Heart left ventricle (tissue), 16 donors: ENCODE measurements at regions not wholly inside any gene's neighbourhood (a gene's known extent, or its start where the extent isn't known, plus 50 kb on each side); places are given as distances from the start of the nearest gene placed in this dataset.

Source experiments
- ATAC-seq, 4 donors: fragments of 200-7000 bp; cut with Tn5 transposase; one replicate each; pipeline ENCODE4 v1.9.1; 2020 to 2022; ENCODE audit warnings: moderate library complexity in 4 of 4, mild to moderate bottlenecking in 3 of 4, moderate number of reproducible peaks in 1 of 4
- DNase-seq, 5 donors: peaks; one replicate each; pipeline ENCODE4 v3.0.0-alpha.2; 2020
- H3K27ac ChIP-seq, 12 donors: fragments of 200-600 bp; sonication (generic) in 4 of 12; one replicate each; pipeline versions ENCODE4 v1.5.0 to v1.8.0; 2016 to 2022; ENCODE audit warnings: mild to moderate bottlenecking in 2 of 12
- H3K27me3 ChIP-seq, 9 donors: fragments of 200-600 bp; sonication (generic) in 2 of 9; one replicate each; pipeline versions ENCODE4 v1.5.1 to v1.8.0; 2016 to 2022; ENCODE audit warnings: mild to moderate bottlenecking in 3 of 9
- H3K36me3 ChIP-seq, 9 donors: fragments of 200-600 bp; sonication (generic) in 2 of 9; one replicate each; pipeline versions ENCODE4 v1.5.0 to v1.8.0; 2018 to 2022; ENCODE audit warnings: mild to moderate bottlenecking in 2 of 9
- H3K4me1 ChIP-seq, 12 donors: fragments of 200-600 bp; sonication (generic) in 4 of 12; one replicate each; pipeline versions ENCODE4 v1.5.0 to v1.8.0; 2016 to 2022; ENCODE audit warnings: mild to moderate bottlenecking in 3 of 12
- H3K4me3 ChIP-seq, 12 donors: fragments of 200-600 bp; sonication (generic) in 4 of 12; one replicate each; pipeline versions ENCODE4 v1.5.0 to v1.8.0; 2017 to 2022; ENCODE audit warnings: mild to moderate bottlenecking in 9 of 12, moderate library complexity in 4 of 12
- H3K9me3 ChIP-seq, 12 donors: fragments of 200-600 bp; sonication (generic) in 4 of 12; one replicate each; pipeline versions ENCODE4 v1.5.0 to v1.8.0; 2016 to 2022; ENCODE audit warnings: mild to moderate bottlenecking in 1 of 12
- POLR2A ChIP-seq, 2 donors: fragments of 450-650 bp; IDR thresholded peaks; one replicate each; pipeline ENCODE4 v1.6.1; 2017; ENCODE audit warnings: antibody characterized with exemption in 2 of 2, mild to moderate bottlenecking in 2 of 2, moderate library complexity in 2 of 2
- WGBS, 4 donors: extraction: QIAGEN DNeasy Blood & Tissue Kit in 2 of 4; methylation state at CpG; one replicate each; pipeline versions ENCODE4 v1.1.5 to v1.1.7; 2013 to 2018; 5-methylcytosine and 5-hydroxymethylcytosine counted together
- intact Hi-C, 10 donors: fragments of 100-400 bp; cut with DNase I; formaldehyde crosslinking; loops; one replicate each; pipeline versions ENCODE4 v1.11.1 to v1.14.2; 2022
- TF ChIP-seq, protein P1 (sequence below), 12 donors: fragments of 200-600 bp; sonication (generic) in 4 of 12; IDR thresholded peaks; one replicate each; pipeline versions ENCODE4 v1.5.0 to v1.8.0; 2018 to 2022; ENCODE audit warnings: antibody characterized with exemption in 12 of 12, mild to moderate bottlenecking in 5 of 12
- donor health status: ischemic (EF 13 %, LVEDD 7.1; RV severe dilation, severe dysfunction).
- donor health status: healthy with polysubstance abuse.
- donor health status: DM: no; HTN: yes; CAD: no.
- donor health status: DM: no; HTN: no; CAD: no.
- donor health status: ischemic (EF 25% LVEDD 6.9; RV normal size, moderate dysfunction).
- donor health status: ischemic (EF 25% LVEDD 5.7; RV mildly dilated, moderate dysfunction).
- donor health status: healthy.
- donor health status: DM: yes; HTN: yes; CAD: no.
- donor health status: ischemic (EF 35%, LVEDD 5.7; RV mildly dilated, moderate dysfunction).
- donor health status: nonischemic (EF 11% LVEDD 7.7; RV severe dilation, severe dysfunction).
- donor health status: DM: yes; HTN: yes; CAD: no.
- donor health status: PGD.
- donor health status: ischemic (EF 29% LVEDD 5.4; RV normal size, mild dysfunction).
- donor health status: nonischemic (EF 23%, LVEDD 6.1; RV moderate dilation, normal function).

DNA sequence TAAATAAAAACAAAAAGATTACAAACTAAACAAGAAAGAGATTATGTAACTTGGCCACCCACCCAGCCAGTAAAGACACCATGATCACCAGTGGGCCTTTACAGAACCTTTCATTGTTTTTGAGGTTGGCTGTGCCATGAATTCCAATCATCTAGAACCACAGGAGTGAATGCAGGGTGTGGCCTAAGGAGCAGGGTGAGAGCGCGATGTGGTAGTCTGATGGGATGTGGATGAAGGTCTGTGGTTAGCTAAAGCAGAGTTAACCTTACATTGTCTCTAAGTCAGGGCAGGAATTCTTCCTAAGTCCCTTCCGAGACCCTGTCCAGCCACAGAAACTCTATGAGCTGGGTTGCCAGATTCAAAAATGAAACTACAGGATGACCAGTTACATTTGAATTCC, 54.0 kb upstream of the CDKN3 start:
- Histone ChIP-seq H3K9me3 (no peaks in the 10 kb centered on the region), H3K4me1 (peaks cover 0 to 12% (median under 1%) of the 10 kb centered on the region in 12 donors), H3K27me3 (no peaks in the 10 kb centered on the region), H3K27ac (peak overlapping the region in 1 of 12 donors; percentile 51), H3K4me3 (no peak overlapping the region), H3K36me3 (no peaks in the 10 kb centered on the region)
- intact Hi-C loops, result loop anchor here in 7 of 10 donors (5.0 to 10.0 kb wide), 6 partner anchors 388 to 1048 kb away; partner anchors contain the start of gene BMP4 (in 2 of the 7)
- 77 to 96% (median 89%) methylated on average over 3 of the region's 3 CpGs for WGBS, 4 donors
- no peak for DNase-seq
- no peak for TF ChIP-seq POLR2A (IDR thresholded peaks at IDR 0.05)
- TF ChIP-seq, protein P1, sequence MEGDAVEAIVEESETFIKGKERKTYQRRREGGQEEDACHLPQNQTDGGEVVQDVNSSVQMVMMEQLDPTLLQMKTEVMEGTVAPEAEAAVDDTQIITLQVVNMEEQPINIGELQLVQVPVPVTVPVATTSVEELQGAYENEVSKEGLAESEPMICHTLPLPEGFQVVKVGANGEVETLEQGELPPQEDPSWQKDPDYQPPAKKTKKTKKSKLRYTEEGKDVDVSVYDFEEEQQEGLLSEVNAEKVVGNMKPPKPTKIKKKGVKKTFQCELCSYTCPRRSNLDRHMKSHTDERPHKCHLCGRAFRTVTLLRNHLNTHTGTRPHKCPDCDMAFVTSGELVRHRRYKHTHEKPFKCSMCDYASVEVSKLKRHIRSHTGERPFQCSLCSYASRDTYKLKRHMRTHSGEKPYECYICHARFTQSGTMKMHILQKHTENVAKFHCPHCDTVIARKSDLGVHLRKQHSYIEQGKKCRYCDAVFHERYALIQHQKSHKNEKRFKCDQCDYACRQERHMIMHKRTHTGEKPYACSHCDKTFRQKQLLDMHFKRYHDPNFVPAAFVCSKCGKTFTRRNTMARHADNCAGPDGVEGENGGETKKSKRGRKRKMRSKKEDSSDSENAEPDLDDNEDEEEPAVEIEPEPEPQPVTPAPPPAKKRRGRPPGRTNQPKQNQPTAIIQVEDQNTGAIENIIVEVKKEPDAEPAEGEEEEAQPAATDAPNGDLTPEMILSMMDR (IDR thresholded peaks at IDR 0.05), result no peak
- ATAC-seq, result no peak

- peak overlapping the region in 4 of 12 donors; percentile 21 to 51 (median 37) for H3K27ac ChIP-seq
- H3K27me3 ChIP-seq, result no peaks in the 10 kb centered on the region
- H3K4me3 ChIP-seq, result no peak overlapping the region
- DNase-seq (peak in 2 of 5 donors; percentile 37 to 41), ATAC-seq (peak in 2 of 4 donors; percentile 43 to 62)
- no peak for TF ChIP-seq POLR2A (IDR thresholded peaks at IDR 0.05)
- TF ChIP-seq, protein P1 (IDR thresholded peaks at IDR 0.05), result no peak
- H3K36me3 ChIP-seq, result no peaks in the 10 kb centered on the region
- WGBS, 4 donors, result 67 to 76% (median 68%) methylated on average over 18 of the region's 18 CpGs
- intact Hi-C loops, result loop anchor here in 7 of 10 donors (5.0 to 10.0 kb wide), 6 partner anchors 389 to 1049 kb away; partner anchors contain the start of gene BMP4 (in 2 of the 7)
- H3K9me3 ChIP-seq, result no peaks in the 10 kb centered on the region
- peaks cover 0 to 19% (median 2%) of the 10 kb centered on the region in 12 donors for H3K4me1 ChIP-seq
Measured at GRCh38 chr14:54343272-54344121, 53.3 kb upstream of the CDKN3 start.

DNA sequence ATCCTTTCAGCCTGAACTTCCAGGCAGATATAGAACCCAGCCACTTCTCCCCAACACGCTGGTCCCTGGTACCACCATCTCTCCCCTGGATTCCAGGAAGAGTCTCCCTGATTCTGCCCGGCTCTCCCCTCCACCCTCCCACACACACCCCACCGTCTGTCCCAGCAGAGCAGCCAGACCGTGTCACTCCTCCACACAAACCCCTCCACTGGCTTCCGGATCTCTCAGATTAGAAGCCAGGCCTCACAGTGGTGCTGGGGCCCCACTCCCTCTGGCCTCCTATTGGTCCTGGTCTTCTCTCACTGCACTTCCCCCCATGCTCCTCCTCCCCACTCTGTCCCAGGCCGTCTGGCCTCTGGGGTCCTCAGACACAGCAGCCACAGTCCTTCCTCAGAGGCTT, 52.4 kb upstream of the CDKN3 start:
- Histone ChIP-seq H3K36me3 (no peaks in the 10 kb centered on the region), H3K27ac (no peak overlapping the region), H3K27me3 (no peaks in the 10 kb centered on the region), H3K9me3 (no peaks in the 10 kb centered on the region), H3K4me3 (no peak overlapping the region), H3K4me1 (peaks cover 0 to 27% (median 5%) of the 10 kb centered on the region in 12 donors)
- whole genome bisulfite sequencing, 4 donors, result 46 to 67% (median 48%) methylated on average over 6 of the region's 6 CpGs
- TF ChIP-seq, protein P1 (IDR thresholded peaks at IDR 0.05), result no peak
- TF ChIP-seq POLR2A (IDR thresholded peaks at IDR 0.05), result no peak
- ATAC-seq (peak in 2 of 4 donors; percentile 26 to 31), DNase-seq (no peak)
- intact Hi-C loops, result loop anchor here in 7 of 10 donors (5.0 to 10.0 kb wide), 6 partner anchors 390 to 1050 kb away; partner anchors contain the start of gene BMP4 (in 2 of the 7)

DNA sequence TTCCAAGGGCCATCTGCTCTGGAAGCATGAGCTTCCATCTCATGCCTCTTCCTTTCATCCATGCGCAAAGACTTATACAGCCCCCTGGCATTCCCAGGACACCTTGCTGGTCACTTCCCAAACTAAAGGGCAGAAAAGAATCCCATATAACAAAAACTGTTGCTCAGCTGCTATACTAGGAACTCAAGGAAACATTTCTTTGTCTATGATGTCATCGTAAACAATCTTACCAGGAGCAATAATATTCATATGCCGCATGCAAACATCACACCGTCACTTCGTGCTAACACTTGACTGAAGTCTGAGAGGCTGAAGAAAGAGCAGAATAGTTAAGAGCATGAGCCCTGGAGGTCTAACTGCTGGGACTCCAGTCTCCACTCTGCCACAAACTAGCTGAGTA, 50.5 kb upstream of the CDKN3 start:
- Histone ChIP-seq H3K4me1 (peaks cover 0 to 41% (median 13%) of the 10 kb centered on the region in 12 donors), H3K4me3 (no peak overlapping the region), H3K36me3 (no peaks in the 10 kb centered on the region), H3K9me3 (no peaks in the 10 kb centered on the region), H3K27ac (no peak overlapping the region), H3K27me3 (no peaks in the 10 kb centered on the region)
- ATAC-seq (no peak), DNase-seq (no peak)
- intact Hi-C loops, result loop anchor here in 9 of 10 donors (5.0 to 10.0 kb wide), 8 partner anchors 391 to 1054 kb away; partner anchors contain the start of gene BMP4 (in 2 of the 9)
- 87 to 93% (median 91%) methylated on average over 5 of the region's 5 CpGs for WGBS, 4 donors
- TF ChIP-seq, protein P1 (IDR thresholded peaks at IDR 0.05), result no peak
- TF ChIP-seq POLR2A (IDR thresholded peaks at IDR 0.05), result no peak
